ENCODE measurements at regions not wholly inside any gene's neighbourhood (a gene's known extent, or its start where the extent isn't known, plus 50 kb on each side); places are given as distances from the start of the nearest gene placed in this dataset.

DNA sequence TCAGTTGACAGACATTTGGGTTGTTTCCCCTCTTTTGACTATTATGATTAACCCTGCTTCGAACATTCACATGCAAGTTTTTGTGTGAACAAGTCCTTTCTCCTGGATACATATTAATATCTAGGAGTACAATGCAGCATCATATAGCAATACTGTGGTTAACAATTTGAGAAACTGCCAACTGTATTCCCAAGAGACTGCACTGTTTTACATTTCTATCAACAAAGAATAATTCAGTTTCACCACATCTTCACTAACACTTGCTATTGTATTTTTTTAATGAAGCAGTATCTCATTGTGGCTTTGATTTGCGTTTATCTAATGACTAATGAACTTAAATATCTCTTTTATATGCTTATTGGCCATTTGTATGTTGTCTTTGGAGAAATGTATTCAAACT lies 184.6 kb upstream of the NBEA start:
- Histone ChIP-seq H3K27me3 (no peaks in the 10 kb centered on the region), H3K4me1 (no peaks in the 10 kb centered on the region), H3K27ac (no peak overlapping the region), H3K9me3 (no peaks in the 10 kb centered on the region), H3K4me3 (no peak overlapping the region), H3K36me3 (no peaks in the 10 kb centered on the region)
- DNase-seq (ENCODE audit: extremely low spot score in 2 of 2), result no peak
- intact Hi-C loops (cut with DNase I), result no loop called here
- no peak for TF ChIP-seq POLR2A (IDR thresholded peaks at IDR 0.05)
- TF ChIP-seq, protein P1, sequence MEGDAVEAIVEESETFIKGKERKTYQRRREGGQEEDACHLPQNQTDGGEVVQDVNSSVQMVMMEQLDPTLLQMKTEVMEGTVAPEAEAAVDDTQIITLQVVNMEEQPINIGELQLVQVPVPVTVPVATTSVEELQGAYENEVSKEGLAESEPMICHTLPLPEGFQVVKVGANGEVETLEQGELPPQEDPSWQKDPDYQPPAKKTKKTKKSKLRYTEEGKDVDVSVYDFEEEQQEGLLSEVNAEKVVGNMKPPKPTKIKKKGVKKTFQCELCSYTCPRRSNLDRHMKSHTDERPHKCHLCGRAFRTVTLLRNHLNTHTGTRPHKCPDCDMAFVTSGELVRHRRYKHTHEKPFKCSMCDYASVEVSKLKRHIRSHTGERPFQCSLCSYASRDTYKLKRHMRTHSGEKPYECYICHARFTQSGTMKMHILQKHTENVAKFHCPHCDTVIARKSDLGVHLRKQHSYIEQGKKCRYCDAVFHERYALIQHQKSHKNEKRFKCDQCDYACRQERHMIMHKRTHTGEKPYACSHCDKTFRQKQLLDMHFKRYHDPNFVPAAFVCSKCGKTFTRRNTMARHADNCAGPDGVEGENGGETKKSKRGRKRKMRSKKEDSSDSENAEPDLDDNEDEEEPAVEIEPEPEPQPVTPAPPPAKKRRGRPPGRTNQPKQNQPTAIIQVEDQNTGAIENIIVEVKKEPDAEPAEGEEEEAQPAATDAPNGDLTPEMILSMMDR (IDR thresholded peaks at IDR 0.05), result no peak
- TF ChIP-seq POLR2AphosphoS5 (IDR thresholded peaks at IDR 0.05; ENCODE audit: insufficient read depth in 1 of 2, low read depth in 1 of 2), result no peak

DNA sequence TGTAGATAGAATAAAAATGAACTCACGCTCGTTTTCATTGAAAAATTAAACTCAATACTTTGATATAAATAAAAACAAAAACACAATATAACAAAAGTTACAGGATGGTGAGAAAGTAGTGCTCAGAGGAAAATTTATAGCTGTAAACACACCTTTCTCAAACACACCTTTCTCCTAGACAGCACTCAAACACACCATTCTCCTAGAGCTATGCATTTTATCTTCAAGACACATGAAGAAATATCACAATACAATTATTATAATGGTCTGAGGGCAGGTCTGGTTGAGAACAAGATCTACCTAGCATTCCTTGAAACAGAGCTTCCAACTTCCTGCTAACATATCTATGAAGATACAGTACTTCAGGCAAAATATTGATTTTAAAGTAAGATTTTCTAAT lies 183.4 kb upstream of the NBEA start:
- H3K27ac ChIP-seq, result no peak overlapping the region
- H3K9me3 ChIP-seq, result no peaks in the 10 kb centered on the region
- intact Hi-C loops (cut with DNase I), result no loop called here
- H3K4me1 ChIP-seq, result no peaks in the 10 kb centered on the region
- H3K36me3 ChIP-seq, result no peaks in the 10 kb centered on the region
- DNase-seq (ENCODE audit: extremely low spot score in 2 of 2), result no peak
- TF ChIP-seq POLR2AphosphoS5 (IDR thresholded peaks at IDR 0.05; ENCODE audit: insufficient read depth in 1 of 2, low read depth in 1 of 2) (no peak), POLR2A (IDR thresholded peaks at IDR 0.05) (no peak)
- TF ChIP-seq, protein P1 (IDR thresholded peaks at IDR 0.05), result no peak
- no peaks in the 10 kb centered on the region for H3K27me3 ChIP-seq
- no peak overlapping the region for H3K4me3 ChIP-seq

DNA sequence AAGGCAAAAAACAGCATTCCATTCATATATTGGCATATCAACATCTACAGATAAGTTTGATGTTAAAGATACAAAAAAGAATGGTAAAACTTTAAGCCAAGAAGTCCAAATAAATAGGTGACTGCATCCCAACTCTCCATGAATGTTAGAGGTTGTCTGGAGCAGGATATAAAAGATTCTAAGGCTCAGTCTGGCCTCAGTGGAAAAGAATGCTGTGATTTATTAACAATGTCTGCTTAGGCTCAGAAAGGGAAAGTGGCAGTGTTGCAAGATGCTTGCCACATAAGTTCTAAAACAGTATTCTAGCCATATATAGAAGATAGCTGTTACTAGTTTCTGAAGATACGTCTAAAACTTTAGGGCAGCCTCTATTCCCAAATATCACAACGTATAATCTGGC lies 179.8 kb upstream of the NBEA start:
- no peaks in the 10 kb centered on the region for H3K9me3 ChIP-seq
- no peaks in the 10 kb centered on the region for H3K36me3 ChIP-seq
- no peak for DNase-seq (ENCODE audit: extremely low spot score in 2 of 2)
- H3K4me1 ChIP-seq, result no peaks in the 10 kb centered on the region
- peak overlapping the region; percentile 39 for H3K27ac ChIP-seq
- TF ChIP-seq POLR2AphosphoS5 (IDR thresholded peaks at IDR 0.05; ENCODE audit: insufficient read depth in 1 of 2, low read depth in 1 of 2) (peak in 1 of 2 donors; percentile 37), POLR2A (IDR thresholded peaks at IDR 0.05) (no peak)
- TF ChIP-seq, protein P1 (IDR thresholded peaks at IDR 0.05), result no peak
- H3K27me3 ChIP-seq, result no peaks in the 10 kb centered on the region
- H3K4me3 ChIP-seq, result no peak overlapping the region
- intact Hi-C loops (cut with DNase I), result no loop called here

DNA sequence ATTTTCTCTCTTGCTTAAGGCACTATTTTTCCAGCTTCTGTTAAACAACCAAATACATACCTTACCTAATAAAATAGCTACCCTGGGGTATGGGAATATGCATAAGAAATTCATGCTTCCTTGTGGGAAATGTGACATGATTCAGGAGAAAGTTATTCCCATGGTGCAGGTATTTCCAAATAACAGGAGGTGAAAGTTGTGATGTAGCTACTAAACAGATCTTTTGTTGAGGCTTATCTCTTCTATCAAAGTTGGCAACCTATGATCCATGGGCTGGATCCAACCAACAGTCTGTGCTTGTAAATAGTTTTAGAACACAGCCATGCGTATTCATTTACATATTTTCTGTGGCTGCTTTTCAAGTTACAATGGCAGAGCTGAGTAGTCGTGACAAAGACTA lies 177.8 kb upstream of the NBEA start:
- H3K27ac ChIP-seq, result no peak overlapping the region
- DNase-seq (ENCODE audit: extremely low spot score in 2 of 2), result no peak
- H3K4me1 ChIP-seq, result no peaks in the 10 kb centered on the region
- no peaks in the 10 kb centered on the region for H3K27me3 ChIP-seq
- TF ChIP-seq POLR2AphosphoS5 (IDR thresholded peaks at IDR 0.05; ENCODE audit: insufficient read depth in 1 of 2, low read depth in 1 of 2) (no peak), POLR2A (IDR thresholded peaks at IDR 0.05) (no peak)
- TF ChIP-seq, protein P1 (IDR thresholded peaks at IDR 0.05), result no peak
- no peaks in the 10 kb centered on the region for H3K9me3 ChIP-seq
- intact Hi-C loops (cut with DNase I), result no loop called here
- no peak overlapping the region for H3K4me3 ChIP-seq
- no peaks in the 10 kb centered on the region for H3K36me3 ChIP-seq

DNA sequence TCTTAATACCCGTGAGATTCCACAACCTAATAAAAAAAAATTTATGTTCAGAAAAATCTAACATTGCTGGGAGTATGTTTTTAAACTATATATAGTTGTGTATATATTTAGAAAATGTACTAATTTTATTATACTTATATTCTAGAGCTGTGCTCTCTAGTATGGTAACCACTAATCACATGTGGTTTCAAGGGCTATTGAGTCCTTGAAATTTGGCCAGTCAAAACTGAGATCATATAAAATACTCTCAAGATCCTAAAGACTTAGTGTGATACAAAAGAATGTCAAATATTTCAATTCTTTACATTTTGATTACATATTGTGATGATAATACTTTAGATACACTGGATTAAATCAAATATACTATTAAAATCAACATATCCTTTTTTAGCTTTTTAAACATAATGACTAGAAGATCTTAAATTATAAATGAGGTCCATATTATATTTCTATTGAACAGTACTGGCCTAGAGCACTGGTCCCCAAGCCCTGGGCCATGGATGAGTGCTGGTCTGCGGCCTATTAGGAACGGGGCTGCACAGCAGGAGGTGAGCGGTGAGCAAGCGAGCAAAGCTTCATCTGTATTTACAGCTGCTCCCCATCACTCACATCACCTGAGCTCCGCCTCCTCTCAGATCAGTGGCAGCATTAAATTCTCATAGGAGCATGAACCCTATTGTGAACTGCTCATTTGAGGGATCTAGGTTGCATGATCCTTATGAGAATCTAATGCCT lies 176.5 kb upstream of the NBEA start:
- Histone ChIP-seq H3K27me3 (no peaks in the 10 kb centered on the region), H3K9me3 (no peaks in the 10 kb centered on the region), H3K36me3 (no peaks in the 10 kb centered on the region), H3K4me3 (no peak overlapping the region), H3K4me1 (no peaks in the 10 kb centered on the region), H3K27ac (no peak overlapping the region)
- TF ChIP-seq, protein P1 (IDR thresholded peaks at IDR 0.05), result no peak
- no peak for TF ChIP-seq POLR2AphosphoS5 (IDR thresholded peaks at IDR 0.05; ENCODE audit: insufficient read depth in 1 of 2, low read depth in 1 of 2)
- no peak for TF ChIP-seq POLR2A (IDR thresholded peaks at IDR 0.05)
- no peak for DNase-seq (ENCODE audit: extremely low spot score in 2 of 2)
- intact Hi-C loops (cut with DNase I), result no loop called here

Data from vagina (tissue), 2 donors.